CD4-positive, alpha-beta T cell treated with Interleukin-10 for 1 hour (primary cell): ENCODE measurements at regions not wholly inside any gene's neighbourhood (a gene's known extent, or its start where the extent isn't known, plus 50 kb on each side); places are given as distances from the start of the nearest gene placed in this dataset.
"Not testable (repeated sequence)": the region's sequence is repeated elsewhere in the genome, so short reads cannot be mapped to it uniquely, and the experiment has no call there.

Experiments
- DNase-seq: peaks from one replicate; pipeline ENCODE4 v3.0.0-alpha.2; 2020

DNA sequence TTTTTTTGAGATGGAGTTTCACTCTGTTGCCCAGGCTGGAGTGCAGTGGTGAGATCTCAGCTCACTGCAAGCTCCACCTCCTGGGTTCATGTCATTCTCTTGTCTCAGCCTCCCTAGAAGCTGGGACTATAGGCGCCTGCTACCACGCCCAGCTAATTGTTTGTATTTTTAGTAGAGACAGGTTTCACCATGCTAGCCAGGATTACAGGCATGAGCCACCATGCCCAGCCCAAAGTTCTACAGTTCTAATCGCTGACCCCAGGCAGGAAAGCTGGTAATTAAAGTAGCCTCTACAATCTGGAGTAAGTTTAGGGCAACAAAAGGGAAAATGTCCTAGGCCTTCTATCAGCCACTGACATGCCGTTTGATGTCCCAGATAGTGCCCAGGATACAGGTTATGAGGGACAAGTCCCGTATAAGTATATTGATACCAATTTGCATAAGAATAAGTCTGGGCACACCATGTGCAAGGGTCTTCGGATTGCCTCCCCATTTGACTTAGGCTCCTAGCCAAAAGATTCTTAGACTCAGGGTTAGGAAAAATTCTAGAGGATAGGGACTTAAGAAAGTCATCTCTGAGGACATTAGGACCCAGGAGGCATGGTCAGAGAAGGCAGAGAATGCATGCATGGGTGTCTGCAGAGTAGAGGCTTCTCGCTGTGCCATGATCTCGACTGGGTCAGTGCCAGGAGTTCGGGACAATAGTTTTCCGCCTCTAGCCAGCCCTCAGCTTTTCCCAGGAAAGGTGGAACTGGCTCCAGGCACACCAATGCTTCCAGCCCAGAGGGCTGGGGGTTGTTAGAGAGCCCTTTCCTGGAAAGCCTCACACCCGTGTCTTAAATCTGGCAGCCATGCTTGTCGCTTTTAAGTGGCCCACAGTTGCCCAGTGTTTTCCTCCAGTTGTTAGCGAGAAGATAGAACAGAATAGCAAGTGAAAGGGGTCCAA is 1111.1 kb downstream of the TAF11L14 start:
- peak; percentile 61 for DNase-seq

DNA sequence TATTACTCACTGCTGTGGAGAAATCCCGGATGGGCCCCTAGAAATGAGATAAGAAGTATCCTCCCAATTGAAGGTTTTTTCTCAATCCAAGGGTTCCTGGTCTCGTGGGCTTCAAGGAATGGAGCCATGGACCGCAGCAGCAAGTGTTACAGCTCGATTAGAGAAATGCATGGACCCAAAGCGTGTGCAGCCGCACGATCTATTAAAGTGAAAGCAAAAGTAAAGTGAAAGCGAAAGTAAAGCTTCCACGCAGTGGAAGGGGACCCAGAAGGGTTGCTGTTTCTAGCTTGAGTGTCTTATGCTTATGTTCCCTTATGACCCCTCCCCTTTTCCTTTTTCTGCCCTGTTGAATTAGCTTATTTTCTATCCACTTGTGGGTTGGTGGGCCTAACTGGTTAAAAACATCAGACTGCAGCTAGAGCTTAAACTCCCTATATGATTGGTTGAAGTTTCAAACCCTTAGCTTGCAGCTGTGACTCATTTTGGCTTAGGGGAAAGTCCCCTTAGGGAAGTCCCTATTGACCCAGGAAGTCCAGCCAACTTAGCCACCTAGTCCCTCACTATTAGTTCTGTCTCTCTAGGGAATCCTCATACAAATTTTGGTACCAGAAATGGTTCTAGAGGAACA is 1111.8 kb downstream of the TAF11L14 start:
- DNase-seq, result peak; percentile 77

DNA sequence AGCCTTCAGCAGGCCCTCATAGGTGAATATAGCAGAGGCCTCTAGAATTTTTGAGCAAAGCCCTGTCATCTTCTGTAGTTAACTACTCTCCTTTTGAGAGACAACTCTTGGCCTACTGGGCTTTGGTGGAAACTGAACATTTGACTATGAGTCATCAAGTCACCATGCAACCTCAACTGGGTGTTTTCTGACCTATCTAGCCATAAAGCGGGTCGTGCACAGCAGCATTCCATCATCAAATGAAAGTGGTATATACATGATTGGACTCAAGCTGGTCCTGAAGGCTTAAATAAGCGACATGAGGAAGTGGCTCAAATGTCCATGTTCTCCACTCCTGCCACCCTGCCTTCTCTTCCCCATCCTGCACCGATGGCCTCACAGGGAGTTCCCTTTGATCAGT is 1115.5 kb downstream of the TAF11L14 start:
- DNase-seq, result no peak

DNA sequence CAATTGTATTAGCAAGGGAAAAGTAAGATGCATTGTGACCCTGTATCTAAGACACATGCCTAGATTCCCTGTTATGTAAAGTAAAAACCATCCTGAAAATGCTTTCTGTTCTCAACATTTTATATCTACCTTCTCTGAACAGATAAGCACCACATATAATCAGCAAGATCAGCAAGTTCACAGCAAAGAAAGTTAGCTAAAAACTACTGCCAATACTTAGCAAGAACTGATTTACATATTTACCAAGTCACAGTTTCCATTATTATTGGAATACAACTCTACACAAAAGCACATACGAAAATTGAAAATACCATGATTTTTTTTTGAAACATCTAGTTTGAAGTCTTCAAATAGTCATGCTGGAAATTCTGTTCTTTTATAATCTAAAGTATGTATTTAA is 1118.1 kb downstream of the TAF11L14 start:
- DNase-seq, result no peak

GRCh38 chr5:18754201-18754600 is 1119.9 kb downstream of the TAF11L14 start:
- DNase-seq, result no peak

DNA sequence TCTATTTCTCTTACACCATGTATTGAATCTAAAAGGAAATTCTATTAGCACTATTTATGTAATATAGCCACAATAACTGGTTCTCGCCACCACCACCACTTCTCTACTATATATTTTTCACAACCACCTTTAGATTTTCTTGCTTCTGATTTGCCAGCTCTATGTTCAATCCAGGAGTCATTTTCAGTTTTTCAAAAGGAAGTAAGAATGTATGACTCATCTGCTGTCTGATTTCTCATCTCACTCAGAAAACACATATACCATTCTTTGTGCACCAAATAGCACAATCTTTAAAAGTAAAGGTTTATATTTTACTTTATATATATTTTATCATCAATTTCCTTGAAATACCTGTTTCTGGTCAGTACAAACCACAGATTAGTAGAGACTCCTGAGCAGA is 1127.5 kb downstream of the TAF11L14 start:
- no peak for DNase-seq

- DNase-seq, result no peak
Measured at GRCh38 chr5:18764161-18764560, 1129.9 kb downstream of the TAF11L14 start.

GRCh38 chr5:18765304-18765703 is 1131.0 kb downstream of the TAF11L14 start:
- no peak for DNase-seq

GRCh38 chr5:18771097-18771610 is 1136.9 kb downstream of the TAF11L14 start:
- DNase-seq, result no peak

DNA sequence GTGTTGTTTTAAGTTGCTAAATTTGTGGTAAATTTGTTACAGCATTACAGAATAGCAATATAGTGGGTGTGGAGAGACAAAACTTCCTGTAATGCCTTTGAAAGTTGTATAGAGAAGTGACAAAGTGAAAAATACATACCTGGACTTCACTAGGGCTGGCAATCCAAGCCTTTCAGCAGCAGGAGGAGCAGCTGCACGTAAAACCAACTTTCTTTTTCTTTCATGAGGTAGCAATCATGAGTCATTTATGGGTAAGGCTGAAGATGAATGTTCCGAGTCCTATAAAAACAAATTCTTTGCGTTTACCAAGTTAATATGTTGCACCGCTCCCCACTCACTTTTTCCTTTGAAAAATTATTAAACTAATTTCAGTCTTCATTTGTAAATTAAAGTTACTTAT is 1138.2 kb downstream of the TAF11L14 start:
- no peak for DNase-seq

DNA sequence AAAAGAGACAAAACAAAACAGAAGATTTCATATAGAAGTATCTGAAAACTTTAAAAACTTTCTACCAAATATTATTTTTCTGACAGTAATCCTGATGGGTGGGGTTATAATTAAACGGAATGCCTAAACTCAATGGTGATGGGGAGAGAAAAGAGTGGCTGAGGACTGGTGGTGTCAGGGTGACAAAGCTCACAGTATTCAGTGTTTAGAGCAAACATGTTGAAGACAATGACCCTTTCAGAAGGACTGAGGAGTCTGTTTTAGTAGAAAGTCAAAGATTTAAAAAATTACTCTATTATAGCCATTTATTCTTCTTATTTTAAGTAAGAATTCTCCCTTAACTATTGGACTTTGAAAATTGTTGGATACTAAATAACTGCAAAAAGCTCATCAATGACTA is 1144.0 kb downstream of the TAF11L14 start:
- DNase-seq, result no peak

DNA sequence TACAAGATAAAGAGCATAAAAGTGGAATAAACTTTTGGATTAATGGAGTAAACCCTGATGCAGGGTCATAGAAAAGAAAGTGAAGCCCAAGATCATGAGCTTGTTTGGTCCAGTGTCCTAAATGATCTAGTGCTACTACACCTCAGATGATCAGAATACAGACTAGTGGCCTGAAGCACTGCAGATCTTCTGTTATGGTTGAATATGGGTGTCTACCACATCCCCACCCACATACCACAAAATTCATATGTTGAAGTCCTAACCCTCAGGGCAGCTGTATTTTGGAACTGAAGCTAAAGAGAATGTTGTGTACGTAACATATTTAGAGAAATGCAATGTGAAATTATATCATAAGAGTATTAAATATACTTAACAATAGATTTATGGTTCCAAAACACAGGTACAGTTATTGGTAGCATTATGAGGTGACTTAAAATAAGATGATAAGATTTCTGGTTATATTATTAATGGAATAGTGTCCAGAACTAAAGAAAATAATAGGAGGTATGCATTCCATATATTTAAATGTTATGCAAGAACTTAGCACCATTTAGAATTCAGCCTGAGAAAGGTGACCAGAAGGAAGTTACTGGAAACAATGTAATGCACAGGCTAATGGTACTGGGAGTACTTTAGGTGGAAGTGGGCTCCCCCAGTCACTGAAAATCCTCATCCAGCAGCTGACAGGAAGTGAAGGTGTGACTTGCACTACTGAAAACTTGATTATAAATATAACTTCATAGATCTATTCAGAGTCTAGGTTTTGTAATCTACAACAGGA is 1155.1 kb downstream of the TAF11L14 start:
- no peak for DNase-seq

GRCh38 chr5:18792145-18792544 is 1157.9 kb downstream of the TAF11L14 start:
- no peak for DNase-seq

DNA sequence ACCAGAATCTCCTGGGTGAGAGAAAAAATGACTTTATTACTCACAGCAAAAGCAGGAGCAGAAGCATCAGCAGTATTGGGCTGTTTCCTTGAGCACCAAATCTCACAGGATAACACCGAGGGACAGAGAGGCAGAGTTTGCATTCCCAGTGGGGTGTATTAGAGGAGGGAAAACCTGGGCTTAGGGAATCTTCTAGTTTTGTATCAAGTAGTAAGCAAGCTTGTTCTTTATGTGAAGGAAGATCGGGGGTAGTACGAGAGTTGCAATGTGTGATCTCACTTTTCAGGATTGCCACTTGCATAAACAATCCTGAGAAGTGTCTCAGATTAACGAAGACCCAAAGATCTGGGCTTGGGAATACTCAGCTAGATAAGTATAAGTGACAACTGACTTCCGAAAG is 1163.0 kb downstream of the TAF11L14 start:
- no peak for DNase-seq

- DNase-seq, result no peak
Measured at GRCh38 chr5:18798058-18798457, 1163.8 kb downstream of the TAF11L14 start.

DNA sequence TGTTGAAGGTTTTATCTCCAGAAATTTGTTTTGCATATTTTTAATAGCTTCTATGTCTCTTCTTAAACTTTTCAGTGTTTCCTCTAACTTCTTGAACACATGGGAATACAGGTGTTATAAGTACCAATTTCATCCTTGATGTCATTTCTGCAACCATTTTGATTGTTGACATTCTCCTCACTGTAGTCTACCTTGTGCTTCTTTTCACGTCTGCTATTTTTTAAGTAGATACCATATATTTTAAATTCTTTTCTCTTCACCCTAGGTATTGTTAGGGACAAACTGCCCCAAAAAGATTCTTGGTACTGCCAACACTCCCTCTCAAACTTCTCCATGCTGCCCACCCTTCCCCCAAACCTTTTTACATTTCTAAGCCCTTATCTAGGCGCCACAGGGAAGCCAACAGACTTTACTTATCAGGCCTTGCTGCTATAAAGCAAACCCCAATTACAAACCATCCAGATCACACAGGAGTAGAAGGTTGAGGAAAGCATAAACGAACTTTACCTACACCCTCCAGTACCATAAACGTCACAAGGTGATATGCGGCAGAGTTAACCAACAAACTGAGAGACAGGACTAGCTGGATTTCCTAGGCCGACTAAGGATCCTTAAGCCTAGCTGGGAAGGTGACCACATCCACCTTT is 1165.3 kb downstream of the TAF11L14 start:
- DNase-seq, result no peak

DNA sequence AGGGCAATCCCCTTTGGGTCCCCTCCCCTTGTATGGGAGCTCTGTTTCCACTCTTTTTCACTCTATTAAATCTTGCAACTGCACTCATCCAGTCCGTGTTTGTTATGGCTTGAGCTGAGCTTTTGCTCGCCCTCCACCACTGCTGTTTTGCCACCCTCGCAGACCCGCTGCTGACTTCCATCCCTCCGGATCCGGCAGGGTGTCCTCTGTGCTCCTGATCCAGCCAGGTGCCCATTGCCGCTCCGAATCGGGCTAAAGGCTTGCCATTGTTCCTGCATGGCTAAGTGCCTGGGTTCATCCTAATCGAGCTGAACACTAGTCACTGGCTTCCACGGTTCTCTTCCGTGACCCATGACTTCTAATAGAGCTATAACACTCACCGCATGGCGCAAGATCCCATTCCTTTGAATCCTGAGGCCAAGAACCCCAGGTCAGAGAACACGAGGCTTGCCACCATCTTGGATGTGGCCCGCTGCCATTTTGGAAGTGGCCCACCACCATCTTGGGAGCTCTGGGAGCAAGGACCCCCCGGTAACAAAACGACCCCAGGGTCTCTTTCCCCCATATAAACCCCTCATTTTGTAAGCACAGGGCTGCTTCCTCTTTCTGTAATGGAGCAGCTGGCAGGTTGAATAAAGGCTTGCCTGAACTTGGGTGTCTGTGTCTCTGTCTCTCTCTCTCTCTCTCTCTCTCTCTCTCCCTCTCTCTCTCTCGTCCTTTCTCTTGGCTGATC is 1166.2 kb downstream of the TAF11L14 start:
- no peak for DNase-seq

DNA sequence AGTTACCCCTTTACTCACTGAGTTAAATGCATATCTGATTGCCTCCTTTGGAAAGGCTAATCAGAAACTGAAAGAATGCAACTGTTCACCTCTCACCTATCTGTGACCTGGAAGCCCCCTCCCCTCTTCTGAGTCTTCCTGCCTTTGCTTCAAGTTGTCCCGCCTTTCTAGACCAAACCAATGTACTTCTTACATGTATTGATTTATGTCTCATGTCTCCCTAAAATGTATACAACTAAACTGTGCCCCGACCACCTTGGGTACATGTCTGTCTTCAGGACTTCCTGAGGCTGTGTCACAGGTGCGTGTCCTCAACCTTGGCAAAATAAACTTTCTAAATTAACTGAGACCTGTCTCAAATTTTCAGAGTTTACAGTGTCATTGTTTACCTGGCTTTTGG is 1167.2 kb downstream of the TAF11L14 start:
- DNase-seq, result not testable (repeated sequence)

GRCh38 chr5:18802336-18802735 is 1168.1 kb downstream of the TAF11L14 start:
- no peak for DNase-seq

DNA sequence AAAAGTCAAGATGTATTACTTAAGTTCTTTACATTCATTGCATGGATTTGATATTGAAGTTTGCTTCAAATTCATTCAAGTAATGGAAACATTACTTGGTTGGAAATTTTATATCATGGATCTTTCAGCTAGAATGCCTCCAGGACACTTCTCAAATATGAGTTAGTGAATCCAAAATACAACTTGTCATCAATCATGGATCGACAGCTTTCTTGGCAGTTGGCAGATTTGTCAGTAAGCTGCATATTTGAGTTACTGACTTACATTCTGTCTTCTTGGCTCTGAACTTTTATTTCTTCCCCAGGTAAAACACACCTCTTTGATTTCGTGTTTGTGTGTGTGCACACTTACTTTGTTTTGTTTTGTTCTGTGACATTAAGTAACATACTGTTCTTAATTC is 1171.1 kb downstream of the TAF11L14 start:
- no peak for DNase-seq

DNA sequence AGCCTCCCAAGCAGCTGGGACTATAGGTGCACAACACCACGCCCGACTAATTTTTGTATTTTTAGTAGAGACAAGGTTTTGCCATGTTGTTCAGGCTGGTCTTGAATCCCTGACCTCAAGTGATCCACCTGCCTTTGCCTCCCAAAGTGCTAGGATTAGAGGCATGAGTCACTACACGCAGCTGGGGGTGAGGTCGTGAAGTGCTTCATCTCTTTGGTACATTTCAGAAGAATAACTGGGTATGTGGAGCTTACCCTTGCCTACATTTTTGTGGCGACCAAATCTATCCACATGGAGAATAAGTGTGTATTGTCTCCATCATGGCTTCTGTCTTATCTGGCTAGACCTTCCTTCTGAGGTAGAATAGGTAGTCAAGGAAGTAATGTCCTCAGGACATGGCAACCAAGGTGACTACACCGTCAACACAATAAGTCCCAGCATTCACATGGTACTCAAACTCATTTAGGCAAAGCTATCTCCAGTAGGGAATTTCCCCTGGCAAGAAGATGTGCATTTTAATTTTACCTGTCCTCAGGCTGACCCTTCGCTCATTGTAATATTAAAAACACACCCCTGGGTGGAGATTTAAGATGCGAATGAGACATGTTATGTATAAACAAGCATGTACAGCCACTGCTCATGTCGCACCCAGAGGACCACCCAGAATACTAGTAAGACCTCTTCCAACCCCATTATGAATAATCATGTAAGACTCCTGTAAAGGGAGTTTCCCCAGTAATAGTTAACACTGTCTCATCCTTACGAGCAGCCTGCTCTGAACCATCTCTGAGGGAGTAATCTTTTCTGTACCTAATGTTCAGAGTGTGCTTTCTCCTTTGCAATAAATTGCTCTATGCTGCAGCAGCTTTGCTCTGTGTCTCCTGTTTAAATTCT is 1173.2 kb downstream of the TAF11L14 start:
- no peak for DNase-seq
